H1 (cell line): ENCODE measurements at regions not wholly inside any gene's neighbourhood (a gene's known extent, or its start where the extent isn't known, plus 50 kb on each side); places are given as distances from the start of the nearest gene placed in this dataset.

Experiments used
- CBX5 ChIP-seq: fragments of 300-800, 300-1000 bp; sonication (generic); IDR thresholded peaks from 2 replicates; pipeline ENCODE4 v1.7.1; 2016; ENCODE audit warnings: antibody characterized with exemption, low read length, low read depth
- EP300 ChIP-seq, 2 experiments: IDR thresholded peaks; 1 replicate in 1 of 2; 2 replicates in 1 of 2; pipeline ENCODE4 v1.6.1; 2011 to 2012; ENCODE audit warnings: low read depth in 2 of 2, low read length in 2 of 2, mild to moderate bottlenecking in 2 of 2, borderline replicate concordance in 1 of 2, inconsistent platforms in 1 of 2, moderate library complexity in 1 of 2
- EZH2 ChIP-seq: fragments of 200-600 bp; sonication (generic); IDR thresholded peaks from 2 replicates; pipeline ENCODE4 v1.7.1; 2012; ENCODE audit warnings: low read depth, mild to moderate bottlenecking, moderate library complexity, low read length, inconsistent platforms; ENCODE audit not compliant: severe bottlenecking
- POLR2A ChIP-seq, 2 experiments: IDR thresholded peaks; 1 replicate in 1 of 2; 2 replicates in 1 of 2; pipeline ENCODE4 v1.6.1; 2011; ENCODE audit warnings: low read depth in 2 of 2, low read length in 2 of 2, mild to moderate bottlenecking in 2 of 2; ENCODE audit errors: control extremely low read depth in 1 of 2
- POLR2AphosphoS5 ChIP-seq: IDR thresholded peaks from 2 replicates; pipeline ENCODE4 v1.6.1; 2011; ENCODE audit warnings: low read depth, low read length
- RAD21 ChIP-seq, 2 experiments: IDR thresholded peaks in 1 of 2; conservative IDR thresholded peaks in 1 of 2; 2 replicates each; pipeline ENCODE4 v1.6.1; 2011; ENCODE audit warnings: low read depth in 2 of 2, low read length in 2 of 2, improper control_type of control experiment in 1 of 2, inconsistent platforms in 1 of 2, mild to moderate bottlenecking in 1 of 2, moderate library complexity in 1 of 2
- RFX5 ChIP-seq: IDR thresholded peaks from 2 replicates; pipeline ENCODE4 v1.6.1; 2011; ENCODE audit warnings: low read depth, low read length, improper control_type of control experiment, borderline replicate concordance
- SIN3A ChIP-seq, 2 experiments: IDR thresholded peaks in 1 of 2; conservative IDR thresholded peaks in 1 of 2; 2 replicates each; pipeline ENCODE4 v1.6.1; 2011 to 2012; ENCODE audit warnings: low read length in 2 of 2, improper control_type of control experiment in 1 of 2, low read depth in 1 of 2, mild to moderate bottlenecking in 1 of 2
- SUZ12 ChIP-seq: fragments of 200-600 bp; sonication (generic); IDR thresholded peaks from 2 replicates; pipeline ENCODE4 v1.6.1; 2012; ENCODE audit warnings: mild to moderate bottlenecking, inconsistent platforms, low read length, moderate library complexity, mixed read lengths
- TCF12 ChIP-seq: IDR thresholded peaks from 2 replicates; pipeline ENCODE4 v1.6.1; 2011; ENCODE audit warnings: low read depth, mild to moderate bottlenecking, low read length
- YY1 ChIP-seq: IDR thresholded peaks from 2 replicates; pipeline ENCODE4 v1.6.1; 2011; ENCODE audit warnings: low read depth, mild to moderate bottlenecking, low read length
- TF ChIP-seq, protein P1 (sequence below), 3 experiments: IDR thresholded peaks; 1 replicate in 2 of 3; 2 replicates in 1 of 3; pipeline versions ENCODE4 v1.5.1 to v1.6.1; 2011; ENCODE audit warnings: low read length in 3 of 3, mild to moderate bottlenecking in 3 of 3, inconsistent platforms in 2 of 3, low read depth in 1 of 3, moderate library complexity in 1 of 3; ENCODE audit not compliant: insufficient read depth in 1 of 3; ENCODE audit errors: control extremely low read depth in 1 of 3
- TF ChIP-seq, protein P2 (sequence below): IDR thresholded peaks from 2 replicates; pipeline ENCODE4 v1.6.1; 2011; ENCODE audit warnings: low read depth, mild to moderate bottlenecking, low read length; ENCODE audit not compliant: insufficient read depth

- TF ChIP-seq, protein P1, sequence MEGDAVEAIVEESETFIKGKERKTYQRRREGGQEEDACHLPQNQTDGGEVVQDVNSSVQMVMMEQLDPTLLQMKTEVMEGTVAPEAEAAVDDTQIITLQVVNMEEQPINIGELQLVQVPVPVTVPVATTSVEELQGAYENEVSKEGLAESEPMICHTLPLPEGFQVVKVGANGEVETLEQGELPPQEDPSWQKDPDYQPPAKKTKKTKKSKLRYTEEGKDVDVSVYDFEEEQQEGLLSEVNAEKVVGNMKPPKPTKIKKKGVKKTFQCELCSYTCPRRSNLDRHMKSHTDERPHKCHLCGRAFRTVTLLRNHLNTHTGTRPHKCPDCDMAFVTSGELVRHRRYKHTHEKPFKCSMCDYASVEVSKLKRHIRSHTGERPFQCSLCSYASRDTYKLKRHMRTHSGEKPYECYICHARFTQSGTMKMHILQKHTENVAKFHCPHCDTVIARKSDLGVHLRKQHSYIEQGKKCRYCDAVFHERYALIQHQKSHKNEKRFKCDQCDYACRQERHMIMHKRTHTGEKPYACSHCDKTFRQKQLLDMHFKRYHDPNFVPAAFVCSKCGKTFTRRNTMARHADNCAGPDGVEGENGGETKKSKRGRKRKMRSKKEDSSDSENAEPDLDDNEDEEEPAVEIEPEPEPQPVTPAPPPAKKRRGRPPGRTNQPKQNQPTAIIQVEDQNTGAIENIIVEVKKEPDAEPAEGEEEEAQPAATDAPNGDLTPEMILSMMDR (IDR thresholded peaks at IDR 0.05; ENCODE audit: control extremely low read depth in 1 of 3, insufficient read depth in 1 of 3, low read depth in 1 of 3, low read length in 3 of 3), result no peak
- TF ChIP-seq POLR2A (IDR thresholded peaks at IDR 0.05; ENCODE audit: control extremely low read depth in 1 of 2, low read depth in 2 of 2, low read length in 2 of 2), result no peak
- TF ChIP-seq, protein P2, sequence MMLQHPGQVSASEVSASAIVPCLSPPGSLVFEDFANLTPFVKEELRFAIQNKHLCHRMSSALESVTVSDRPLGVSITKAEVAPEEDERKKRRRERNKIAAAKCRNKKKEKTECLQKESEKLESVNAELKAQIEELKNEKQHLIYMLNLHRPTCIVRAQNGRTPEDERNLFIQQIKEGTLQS, result no peak
- TF ChIP-seq POLR2AphosphoS5, result no peak
- TF ChIP-seq YY1, result no peak
- no peak for TF ChIP-seq TCF12
- TF ChIP-seq RAD21 (IDR thresholded peaks at IDR 0.05 in 1 of 2, conservative IDR thresholded peaks at IDR 0.05 in 1 of 2; ENCODE audit: low read depth in 2 of 2, low read length in 2 of 2), result no peak
- no peak for TF ChIP-seq EP300 (IDR thresholded peaks at IDR 0.05; ENCODE audit: borderline replicate concordance in 1 of 2, low read depth in 2 of 2, low read length in 2 of 2)
- no peak for TF ChIP-seq SUZ12
- no peak for TF ChIP-seq SIN3A (conservative IDR thresholded peaks at IDR 0.05 in 1 of 2, IDR thresholded peaks at IDR 0.05 in 1 of 2; ENCODE audit: low read depth in 1 of 2, low read length in 2 of 2)
- TF ChIP-seq RFX5, result no peak
- TF ChIP-seq CBX5, result no peak
- TF ChIP-seq EZH2, result no peak
These were observed 100.8 kb downstream of the TNFAIP3 start for GRCh38 chr6:137967689-137968454.
